Keratinocyte (primary cell): ENCODE measurements at regions not wholly inside any gene's neighbourhood (a gene's known extent, or its start where the extent isn't known, plus 50 kb on each side); places are given as distances from the start of the nearest gene placed in this dataset.

Experiments used
- DNase-seq: peaks from one replicate; pipeline ENCODE4 v3.0.0-alpha.2; 2011; ENCODE audit warnings: low read depth, missing footprints, low spot score
- FAIRE-seq: peaks from 2 replicates; lab custom pipeline; 2011; peaks lifted over from hg19 to GRCh38; lab: Jason Lieb, UNC
- H2AFZ ChIP-seq: 2 replicates; pipeline ENCODE4 v1.6.0; 2012; ENCODE audit warnings: low read length, control low read depth, inconsistent platforms; ENCODE audit not compliant: control insufficient read depth
- H3K27ac ChIP-seq: 2 replicates; pipeline ENCODE4 v1.5.1; 2011; ENCODE audit warnings: low read length; ENCODE audit not compliant: control insufficient read depth, insufficient read depth
- H3K27me3 ChIP-seq: 3 replicates; pipeline ENCODE4 v1.6.0; 2011; ENCODE audit warnings: low read length; ENCODE audit not compliant: control insufficient read depth, insufficient read depth; ENCODE audit errors: extremely low read depth
- H3K36me3 ChIP-seq, 2 experiments: 2 replicates in 1 of 2; 3 replicates in 1 of 2; pipeline ENCODE4 v1.5.1; 2011; ENCODE audit warnings: low read length in 2 of 2, mild to moderate bottlenecking in 1 of 2; ENCODE audit not compliant: control insufficient read depth in 2 of 2, insufficient read depth in 2 of 2; ENCODE audit errors: extremely low read depth in 1 of 2
- H3K4me1 ChIP-seq: 3 replicates; pipeline ENCODE4 v1.5.1; 2011; ENCODE audit warnings: low read length; ENCODE audit not compliant: control insufficient read depth, insufficient read depth; ENCODE audit errors: extremely low read depth
- H3K4me2 ChIP-seq: 3 replicates; pipeline ENCODE4 v1.6.0; 2011; ENCODE audit warnings: low read depth, low read length; ENCODE audit not compliant: control insufficient read depth, insufficient read depth; ENCODE audit errors: extremely low read depth
- H3K4me3 ChIP-seq, 3 experiments: fragments of 200-600 bp in 1 of 3; sonication (generic) in 1 of 3; 2 replicates in 2 of 3; 3 replicates in 1 of 3; pipeline ENCODE4 v1.5.1; 2011 to 2016; ENCODE audit warnings: low read length in 3 of 3, mild to moderate bottlenecking in 3 of 3, control low read depth in 2 of 3, inconsistent platforms in 1 of 3, low read depth in 1 of 3, mixed read lengths in 1 of 3, mixed run types in 1 of 3, moderate library complexity in 1 of 3; ENCODE audit not compliant: control insufficient read depth in 2 of 3, insufficient read depth in 2 of 3; ENCODE audit errors: extremely low read depth in 1 of 3
- H3K79me2 ChIP-seq: 2 replicates; pipeline ENCODE4 v1.6.0; 2012; ENCODE audit warnings: low read length; ENCODE audit not compliant: control insufficient read depth, insufficient read depth
- H3K9ac ChIP-seq: 3 replicates; pipeline ENCODE4 v1.6.0; 2011; ENCODE audit warnings: low read length; ENCODE audit not compliant: control insufficient read depth, insufficient read depth; ENCODE audit errors: extremely low read depth
- H3K9me1 ChIP-seq: 3 replicates; pipeline ENCODE4 v1.6.0; 2011; ENCODE audit warnings: low read length; ENCODE audit not compliant: control insufficient read depth, insufficient read depth; ENCODE audit errors: extremely low read depth
- H3K9me3 ChIP-seq: 2 replicates; pipeline ENCODE4 v1.5.1; 2012; ENCODE audit warnings: low read depth, low read length; ENCODE audit not compliant: control insufficient read depth
- H4K20me1 ChIP-seq: 3 replicates; pipeline ENCODE4 v1.6.0; 2011; ENCODE audit warnings: low read length; ENCODE audit not compliant: control insufficient read depth, insufficient read depth; ENCODE audit errors: extremely low read depth
- EZH2 ChIP-seq: IDR thresholded peaks from one replicate; pipeline ENCODE4 v1.6.1; 2012; ENCODE audit warnings: inconsistent platforms, mild to moderate bottlenecking, low read length, moderate library complexity
- dilution Hi-C: fragments of 300-500 bp; cut with MboI; formaldehyde crosslinking; loops from one replicate; pipeline ENCODE4 v1.7.0; 2020; ENCODE audit warnings: low sequenced_read_pairs; ENCODE audit not compliant: extremely low pct_ligation_motif_present
- TF ChIP-seq, protein P1 (sequence below), 3 experiments: IDR thresholded peaks in 1 of 3; conservative IDR thresholded peaks in 1 of 3; optimal IDR thresholded peaks in 1 of 3; 2 replicates in 2 of 3; 3 replicates in 1 of 3; pipeline versions ENCODE3 to v1.5.1; 2011; ENCODE audit warnings: low read length in 3 of 3, mild to moderate bottlenecking in 3 of 3, moderate library complexity in 2 of 3, control low read depth in 1 of 3, inconsistent platforms in 1 of 3; ENCODE audit not compliant: insufficient read depth in 2 of 3; ENCODE audit errors: extremely low read depth in 1 of 3

DNA sequence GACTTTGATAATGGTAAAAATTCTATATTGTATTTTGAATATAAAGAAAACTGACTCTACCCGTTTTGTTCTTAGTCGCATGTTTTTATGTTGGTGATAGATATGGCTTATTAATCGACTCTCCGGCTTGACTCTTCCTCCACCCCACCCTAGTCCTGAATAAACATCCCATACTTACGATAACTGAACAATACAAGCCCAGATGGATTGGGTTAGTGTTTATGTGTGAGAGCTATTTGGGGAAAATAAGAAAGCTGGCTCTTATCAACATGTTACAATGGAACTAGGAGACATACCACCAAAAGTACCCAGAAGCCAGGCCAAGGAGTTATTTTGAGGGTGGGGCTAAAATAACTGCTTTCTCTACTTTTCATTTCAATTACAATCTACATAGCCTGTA lies 796.3 kb downstream of the DIAPH3 start:
- H3K9ac ChIP-seq = no peak overlapping the region
- no peaks in the 10 kb centered on the region for H3K79me2 ChIP-seq
- no peak overlapping the region for H3K4me3 ChIP-seq
- dilution Hi-C loops = no loop called here
- H3K36me3 ChIP-seq = no peaks in the 10 kb centered on the region
- H3K9me1 ChIP-seq = no peaks in the 10 kb centered on the region
- H3K27me3 ChIP-seq = no peaks in the 10 kb centered on the region
- H3K27ac ChIP-seq = no peak overlapping the region
- FAIRE-seq = no peak
- no peaks in the 10 kb centered on the region for H3K4me1 ChIP-seq
- no peaks in the 10 kb centered on the region for H3K9me3 ChIP-seq
- DNase-seq = no peak
- no peak overlapping the region for H2AFZ ChIP-seq
- no peak overlapping the region for H3K4me2 ChIP-seq
- TF ChIP-seq, protein P1, sequence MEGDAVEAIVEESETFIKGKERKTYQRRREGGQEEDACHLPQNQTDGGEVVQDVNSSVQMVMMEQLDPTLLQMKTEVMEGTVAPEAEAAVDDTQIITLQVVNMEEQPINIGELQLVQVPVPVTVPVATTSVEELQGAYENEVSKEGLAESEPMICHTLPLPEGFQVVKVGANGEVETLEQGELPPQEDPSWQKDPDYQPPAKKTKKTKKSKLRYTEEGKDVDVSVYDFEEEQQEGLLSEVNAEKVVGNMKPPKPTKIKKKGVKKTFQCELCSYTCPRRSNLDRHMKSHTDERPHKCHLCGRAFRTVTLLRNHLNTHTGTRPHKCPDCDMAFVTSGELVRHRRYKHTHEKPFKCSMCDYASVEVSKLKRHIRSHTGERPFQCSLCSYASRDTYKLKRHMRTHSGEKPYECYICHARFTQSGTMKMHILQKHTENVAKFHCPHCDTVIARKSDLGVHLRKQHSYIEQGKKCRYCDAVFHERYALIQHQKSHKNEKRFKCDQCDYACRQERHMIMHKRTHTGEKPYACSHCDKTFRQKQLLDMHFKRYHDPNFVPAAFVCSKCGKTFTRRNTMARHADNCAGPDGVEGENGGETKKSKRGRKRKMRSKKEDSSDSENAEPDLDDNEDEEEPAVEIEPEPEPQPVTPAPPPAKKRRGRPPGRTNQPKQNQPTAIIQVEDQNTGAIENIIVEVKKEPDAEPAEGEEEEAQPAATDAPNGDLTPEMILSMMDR (optimal IDR thresholded peaks at IDR 0.05 in 1 of 3, IDR thresholded peaks at IDR 0.05 in 1 of 3, conservative IDR thresholded peaks at IDR 0.05 in 1 of 3; ENCODE audit: extremely low read depth in 1 of 3, insufficient read depth in 2 of 3, low read length in 3 of 3) = no peak
- no peak for TF ChIP-seq EZH2
- H4K20me1 ChIP-seq = no peaks in the 10 kb centered on the region

DNA sequence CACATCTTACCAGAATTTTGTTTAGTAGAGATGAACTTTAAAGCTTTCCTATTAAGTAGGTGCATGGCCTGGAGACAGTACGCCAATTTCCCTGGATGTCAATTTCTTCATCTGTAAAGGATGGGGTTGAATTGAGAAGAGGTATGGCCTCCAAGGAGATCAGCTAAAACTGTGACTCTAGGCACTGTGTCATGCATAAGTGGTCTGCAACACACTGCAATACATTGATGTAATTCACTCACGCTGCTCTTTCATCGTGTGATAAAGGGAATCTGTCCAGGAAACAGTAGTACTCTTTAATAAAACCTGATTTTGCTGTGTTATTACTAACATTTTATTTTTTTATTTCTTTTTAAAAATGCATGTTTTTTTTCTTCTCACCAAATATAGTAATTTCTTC lies 795.8 kb downstream of the DIAPH3 start:
- DNase-seq = no peak
- Histone ChIP-seq H2AFZ (no peak overlapping the region), H3K4me1 (no peaks in the 10 kb centered on the region), H3K9me1 (no peaks in the 10 kb centered on the region), H3K4me2 (no peak overlapping the region), H3K27ac (no peak overlapping the region), H3K27me3 (no peaks in the 10 kb centered on the region), H4K20me1 (no peaks in the 10 kb centered on the region), H3K36me3 (no peaks in the 10 kb centered on the region), H3K9me3 (no peaks in the 10 kb centered on the region), H3K79me2 (no peaks in the 10 kb centered on the region), H3K4me3 (no peak overlapping the region), H3K9ac (no peak overlapping the region)
- TF ChIP-seq, protein P1 (optimal IDR thresholded peaks at IDR 0.05 in 1 of 3, IDR thresholded peaks at IDR 0.05 in 1 of 3, conservative IDR thresholded peaks at IDR 0.05 in 1 of 3; ENCODE audit: extremely low read depth in 1 of 3, insufficient read depth in 2 of 3, low read length in 3 of 3) = no peak
- TF ChIP-seq EZH2 = no peak
- dilution Hi-C loops = no loop called here
- FAIRE-seq = no peak
